ENCODE measurements at regions not wholly inside any gene's neighbourhood (a gene's known extent, or its start where the extent isn't known, plus 50 kb on each side); places are given as distances from the start of the nearest gene placed in this dataset.

- DNase-seq: peak; percentile 20
Observed at GRCh38 chr1:78203410-78203982, 157.7 kb downstream of the GIPC2 start.

- DNase-seq: peak; percentile 55
Observed at GRCh38 chr1:78210175-78210574, 164.4 kb downstream of the GIPC2 start.

- DNase-seq: no peak
Observed at GRCh38 chr1:78211483-78212092, 165.8 kb downstream of the GIPC2 start.

GRCh38 chr1:78214334-78214733, 168.6 kb downstream of the GIPC2 start:
- DNase-seq: no peak

- DNase-seq: no peak
Observed at GRCh38 chr1:78222225-78222959, 176.6 kb downstream of the GIPC2 start.

- DNase-seq: no peak
Observed at GRCh38 chr1:78222960-78223358, 177.2 kb downstream of the GIPC2 start.

GRCh38 chr1:78223417-78224215, 177.8 kb downstream of the GIPC2 start:
- DNase-seq: no peak

- no peak for DNase-seq
Observed at GRCh38 chr1:78224246-78224785, 178.6 kb downstream of the GIPC2 start.

GRCh38 chr1:78224861-78225552, 179.2 kb downstream of the GIPC2 start:
- DNase-seq: peak; percentile 48

- no peak for DNase-seq
Observed at GRCh38 chr1:78226784-78227183, 181.0 kb downstream of the GIPC2 start.

- DNase-seq: no peak
Observed at GRCh38 chr1:78227705-78228635, 182.2 kb downstream of the GIPC2 start.

GRCh38 chr1:78229344-78229743, 183.6 kb downstream of the GIPC2 start:
- peak; percentile 46 for DNase-seq

- DNase-seq: no peak
Observed at GRCh38 chr1:78231477-78231876, 185.7 kb downstream of the GIPC2 start.

- DNase-seq: no peak
Observed at GRCh38 chr1:78231894-78232293, 186.1 kb downstream of the GIPC2 start.

GRCh38 chr1:78232630-78233029, 186.9 kb downstream of the GIPC2 start:
- no peak for DNase-seq

- no peak for DNase-seq
Observed at GRCh38 chr1:78234496-78234895, 188.7 kb downstream of the GIPC2 start.

- DNase-seq: peak; percentile 48
Observed at GRCh38 chr1:78236716-78237115, 190.9 kb downstream of the GIPC2 start.

- no peak for DNase-seq
Observed at GRCh38 chr1:78237364-78237916, 191.7 kb downstream of the GIPC2 start.

- peak; percentile 61 for DNase-seq
Observed at GRCh38 chr1:78240191-78240590, 194.4 kb downstream of the GIPC2 start.

- peak; percentile 39 for DNase-seq
Observed at GRCh38 chr1:78240755-78241154, 195.0 kb downstream of the GIPC2 start.

- DNase-seq: no peak
Observed at GRCh38 chr1:78247079-78247478, 201.3 kb downstream of the GIPC2 start.

Data from fibroblast of skin of back (primary cell).